HCT116 (cell line): ENCODE measurements at regions not wholly inside any gene's neighbourhood (a gene's known extent, or its start where the extent isn't known, plus 50 kb on each side); places are given as distances from the start of the nearest gene placed in this dataset.

ENCODE experiments used
- ATAC-seq: fragments of 200-7000 bp; cut with Tn5 transposase; 2 replicates; pipeline ENCODE4 v1.9.1; 2020; ENCODE audit warnings: mild to moderate bottlenecking, moderate library complexity
- BruUV-seq: library from RNA; stranded (reverse); fragments of 400-500 nt; replicated peaks from 2 replicates; lab custom pipeline; 2021; lab: Mats Ljungman, UMichigan
- CTCF ChIA-PET: fragments of 300-600 bp; sonication (Branson Sonifier 250); formaldehyde crosslinking; loops from one replicate; lab custom pipeline; 2021; ENCODE audit warnings: antibody characterized with exemption; lab: Charles Lee
- POLR2A ChIA-PET: fragments of 300-600, 350-600 bp; sonication (Branson Sonifier 250); formaldehyde crosslinking; loops from one replicate; lab custom pipeline; 2021; ENCODE audit warnings: antibody characterized with exemption; lab: Charles Lee
- RAD21 ChIA-PET, 2 experiments: fragments of 300-600 bp; sonication (Branson Sonifier 250); formaldehyde crosslinking; loops; one replicate each; lab custom pipeline; 2023; ENCODE audit warnings: low total read pairs in 2 of 2; ENCODE audit not compliant: uncharacterized antibody in 2 of 2, unreplicated experiment in 2 of 2, low non-redundant PET in 1 of 2; lab: Charles Lee
- DNase-seq: peaks from one replicate; pipeline ENCODE4 v3.0.0-alpha.2; 2010; ENCODE audit warnings: low read depth, low spot score
- H2AFZ ChIP-seq: fragments of 200-600 bp; shearing (Covaris generic), sonication (generic); 2 replicates; pipeline ENCODE4 v1.6.1; 2017; ENCODE audit warnings: low read depth, mixed run types, mixed read lengths, antibody characterized with exemption, low read length; ENCODE audit not compliant: poor library complexity, severe bottlenecking
- H3K27ac ChIP-seq: 2 replicates; pipeline ENCODE4 v1.5.1; 2012; ENCODE audit warnings: low read depth, low read length
- H3K27me3 ChIP-seq: fragments of 200-600 bp; sonication (generic); 2 replicates; pipeline ENCODE4 v1.6.1; 2016; ENCODE audit warnings: mixed run types, low read length, mixed read lengths; ENCODE audit not compliant: insufficient read depth
- H3K36me3 ChIP-seq, 2 experiments: fragments of 200-500 bp in 1 of 2; fragments of 200-600 bp in 1 of 2; sonication (Bioruptor generic) in 1 of 2; sonication (generic) in 1 of 2; 2 replicates each; pipeline versions ENCODE4 v1.5.1 to v1.6.1; 2014 to 2016; ENCODE audit warnings: low read length in 2 of 2, inconsistent platforms in 1 of 2, mixed read lengths in 1 of 2, mixed run types in 1 of 2; ENCODE audit not compliant: insufficient read depth in 2 of 2, control insufficient read depth in 1 of 2
- H3K4me1 ChIP-seq, 2 experiments: fragments of 200-600 bp in 1 of 2; sonication (generic) in 1 of 2; 2 replicates each; pipeline versions ENCODE4 v1.5.1 to v1.6.1; 2012 to 2017; ENCODE audit warnings: low read length in 2 of 2, inconsistent platforms in 1 of 2, mild to moderate bottlenecking in 1 of 2, mixed read lengths in 1 of 2, mixed run types in 1 of 2, moderate library complexity in 1 of 2; ENCODE audit not compliant: insufficient read depth in 2 of 2, control insufficient read depth in 1 of 2
- H3K4me2 ChIP-seq: fragments of 200-600 bp; sonication (generic); 2 replicates; pipeline ENCODE4 v1.6.1; 2017; ENCODE audit warnings: mixed run types, low read length, mixed read lengths
- H3K4me3 ChIP-seq, 2 experiments: fragments of 200-600 bp in 1 of 2; sonication (generic) in 1 of 2; replicated peaks in 1 of 2; 2 replicates each; pipeline ENCODE4 v1.5.1; 2011 to 2016; ENCODE audit warnings: low read length in 2 of 2, control low read depth in 1 of 2, low read depth in 1 of 2, mild to moderate bottlenecking in 1 of 2, mixed read lengths in 1 of 2, mixed run types in 1 of 2
- H3K79me2 ChIP-seq: fragments of 200-600 bp; sonication (generic); 2 replicates; pipeline ENCODE4 v1.6.1; 2017; ENCODE audit warnings: mild to moderate bottlenecking, mixed run types, low read length, moderate library complexity, mixed read lengths; ENCODE audit not compliant: insufficient read depth
- H3K9ac ChIP-seq: fragments of 200-600 bp; sonication (generic); 2 replicates; pipeline ENCODE4 v1.6.1; 2016; ENCODE audit warnings: low read length, mixed read lengths
- H3K9me2 ChIP-seq: fragments of 200-600 bp; sonication (generic), shearing (Covaris generic); 2 replicates; pipeline ENCODE4 v1.6.1; 2017; ENCODE audit warnings: mixed run types, mild to moderate bottlenecking, moderate library complexity; ENCODE audit not compliant: insufficient read depth
- H3K9me3 ChIP-seq, 2 experiments: fragments of 200-500 bp in 1 of 2; fragments of 200-600 bp in 1 of 2; sonication (Bioruptor generic) in 1 of 2; sonication (generic) in 1 of 2; 2 replicates each; pipeline ENCODE4 v1.6.1; 2014 to 2017; ENCODE audit warnings: low read length in 2 of 2, mixed read lengths in 2 of 2, inconsistent platforms in 1 of 2, low read depth in 1 of 2, mild to moderate bottlenecking in 1 of 2, mixed run types in 1 of 2, moderate library complexity in 1 of 2; ENCODE audit not compliant: control insufficient read depth in 1 of 2, insufficient read depth in 1 of 2
- H4K20me1 ChIP-seq: fragments of 200-600 bp; sonication (generic), shearing (Covaris generic); 2 replicates; pipeline ENCODE4 v1.6.1; 2017; ENCODE audit warnings: mixed run types, mild to moderate bottlenecking, moderate library complexity; ENCODE audit not compliant: insufficient read depth
- ATF3 ChIP-seq: IDR thresholded peaks from 2 replicates; pipeline ENCODE4 v1.6.1; 2012
- CTCF ChIP-seq, 3 experiments: fragments of 200-600 bp in 1 of 3; sonication (generic) in 1 of 3; IDR thresholded peaks in 2 of 3; conservative IDR thresholded peaks in 1 of 3; 2 replicates each; pipeline ENCODE4 v1.5.1; 2012 to 2017; ENCODE audit warnings: low read depth in 2 of 3, low read length in 2 of 3, antibody characterized with exemption in 1 of 3, borderline replicate concordance in 1 of 3, control low read depth in 1 of 3, mild to moderate bottlenecking in 1 of 3, mixed read lengths in 1 of 3, mixed run types in 1 of 3, moderate library complexity in 1 of 3; ENCODE audit not compliant: insufficient read depth in 1 of 3
- EGR1 ChIP-seq: IDR thresholded peaks from 2 replicates; pipeline ENCODE4 v1.6.1; 2012; ENCODE audit warnings: low read depth
- EZH2 ChIP-seq: fragments of 200-600 bp; sonication (generic); IDR thresholded peaks from 2 replicates; pipeline ENCODE4 v1.6.1; 2017; ENCODE audit warnings: antibody characterized with exemption, mixed run types
- EZH2phosphoT487 ChIP-seq: fragments of 200-600 bp; IDR thresholded peaks from 2 replicates; pipeline ENCODE4 v1.6.1; 2018; ENCODE audit warnings: antibody characterized with exemption, borderline replicate concordance
- FOSL1 ChIP-seq: IDR thresholded peaks from 2 replicates; pipeline ENCODE4 v1.6.1; 2012; ENCODE audit warnings: low read depth
- JUND ChIP-seq: IDR thresholded peaks from 2 replicates; pipeline ENCODE4 v1.6.1; 2012
- MAX ChIP-seq: IDR thresholded peaks from 2 replicates; pipeline ENCODE4 v1.6.1; 2012
- POLR2AphosphoS5 ChIP-seq: IDR thresholded peaks from 2 replicates; pipeline ENCODE4 v1.6.1; 2011; ENCODE audit warnings: mild to moderate bottlenecking, low read depth, low read length, moderate library complexity
- RAD21 ChIP-seq: IDR thresholded peaks from 2 replicates; pipeline ENCODE4 v1.6.1; 2012; ENCODE audit warnings: low read depth, mild to moderate bottlenecking
- SRF ChIP-seq: IDR thresholded peaks from 2 replicates; pipeline ENCODE4 v1.6.1; 2012; ENCODE audit warnings: low read depth
- TCF7L2 ChIP-seq: IDR thresholded peaks from 2 replicates; pipeline ENCODE4 v1.7.0; 2011; ENCODE audit warnings: borderline replicate concordance, inconsistent platforms; ENCODE audit not compliant: insufficient read depth, insufficient read length; ENCODE audit errors: extremely low read depth
- YY1 ChIP-seq: IDR thresholded peaks from 2 replicates; pipeline ENCODE4 v1.6.1; 2011; ENCODE audit warnings: low read length, low read depth, moderate library complexity, mild to moderate bottlenecking; ENCODE audit not compliant: insufficient replicate concordance; ENCODE audit errors: extremely low read depth
- ZFX ChIP-seq: fragments of 450-650 bp; IDR thresholded peaks from 2 replicates; pipeline ENCODE4 v1.6.1; 2017
- intact Hi-C: fragments of 100-400 bp; cut with micrococcal nuclease; formaldehyde crosslinking; loops from 2 replicates; pipeline ENCODE4 v1.10.0; 2022

GRCh38 chr1:93758842-93759515 lies 77.3 kb upstream of the BCAR3 start:
- no peaks in the 10 kb centered on the region for H3K9me2 ChIP-seq
- intact Hi-C loops: no loop called here
- H3K36me3 ChIP-seq: no peaks in the 10 kb centered on the region
- no peaks in the 10 kb centered on the region for H3K9me3 ChIP-seq
- H3K27me3 ChIP-seq: no peaks in the 10 kb centered on the region
- H3K27ac ChIP-seq: no peak overlapping the region
- H3K79me2 ChIP-seq: no peaks in the 10 kb centered on the region
- CTCF ChIA-PET: no interaction called here
- H3K4me3 ChIP-seq: no peak overlapping the region
- TF ChIP-seq RAD21 (no peak), SRF (no peak), ZFX (no peak), TCF7L2 (no peak), EZH2 (no peak)
- DNase-seq: no peak
- H2AFZ ChIP-seq: no peak overlapping the region
- H4K20me1 ChIP-seq: no peaks in the 10 kb centered on the region
- H3K9ac ChIP-seq: no peak overlapping the region
- POLR2A ChIA-PET: no interaction called here
- RAD21 ChIA-PET: no interaction called here
- H3K4me1 ChIP-seq: peaks cover 7 to 27% of the 10 kb centered on the region in 2 experiments; a peak in 3 of 4 replicates
- no peak overlapping the region for H3K4me2 ChIP-seq
- BruUV-seq: no TSS peak
- ATAC-seq: no peak

- Histone ChIP-seq H3K27ac (no peak overlapping the region), H3K9ac (no peak overlapping the region), H3K9me3 (no peaks in the 10 kb centered on the region), H4K20me1 (no peaks in the 10 kb centered on the region), H3K9me2 (no peaks in the 10 kb centered on the region), H3K27me3 (no peaks in the 10 kb centered on the region), H3K4me2 (no peak overlapping the region), H3K79me2 (no peaks in the 10 kb centered on the region), H3K4me1 (peaks cover 7 to 32% of the 10 kb centered on the region in 2 experiments; a peak in 3 of 4 replicates), H3K36me3 (no peaks in the 10 kb centered on the region), H3K4me3 (no peak overlapping the region), H2AFZ (no peak overlapping the region)
- ChIA-PET RAD21 (no interaction called here), CTCF (no interaction called here), POLR2A (no interaction called here)
- no TSS peak for BruUV-seq
- ATAC-seq (no peak), DNase-seq (no peak)
- intact Hi-C loops: no loop called here
- no peak for TF ChIP-seq JUND
- no peak for TF ChIP-seq EZH2
- TF ChIP-seq YY1: no peak
- no peak for TF ChIP-seq ZFX
- no peak for TF ChIP-seq MAX
- no peak for TF ChIP-seq SRF
- TF ChIP-seq EGR1: no peak
- no peak for TF ChIP-seq EZH2phosphoT487
- no peak for TF ChIP-seq FOSL1
- no peak for TF ChIP-seq POLR2AphosphoS5
- TF ChIP-seq ATF3: no peak
- TF ChIP-seq CTCF (IDR thresholded peaks at IDR 0.05 in 2 of 3, conservative IDR thresholded peaks at IDR 0.05 in 1 of 3; ENCODE audit: borderline replicate concordance in 1 of 3, insufficient read depth in 1 of 3, low read depth in 2 of 3, low read length in 2 of 3): no peak
- no peak for TF ChIP-seq TCF7L2
Observed at GRCh38 chr1:93757256-93758036, 75.8 kb upstream of the BCAR3 start.
